ENCODE measurements at regions not wholly inside any gene's neighbourhood (a gene's known extent, or its start where the extent isn't known, plus 50 kb on each side); places are given as distances from the start of the nearest gene placed in this dataset.

DNA sequence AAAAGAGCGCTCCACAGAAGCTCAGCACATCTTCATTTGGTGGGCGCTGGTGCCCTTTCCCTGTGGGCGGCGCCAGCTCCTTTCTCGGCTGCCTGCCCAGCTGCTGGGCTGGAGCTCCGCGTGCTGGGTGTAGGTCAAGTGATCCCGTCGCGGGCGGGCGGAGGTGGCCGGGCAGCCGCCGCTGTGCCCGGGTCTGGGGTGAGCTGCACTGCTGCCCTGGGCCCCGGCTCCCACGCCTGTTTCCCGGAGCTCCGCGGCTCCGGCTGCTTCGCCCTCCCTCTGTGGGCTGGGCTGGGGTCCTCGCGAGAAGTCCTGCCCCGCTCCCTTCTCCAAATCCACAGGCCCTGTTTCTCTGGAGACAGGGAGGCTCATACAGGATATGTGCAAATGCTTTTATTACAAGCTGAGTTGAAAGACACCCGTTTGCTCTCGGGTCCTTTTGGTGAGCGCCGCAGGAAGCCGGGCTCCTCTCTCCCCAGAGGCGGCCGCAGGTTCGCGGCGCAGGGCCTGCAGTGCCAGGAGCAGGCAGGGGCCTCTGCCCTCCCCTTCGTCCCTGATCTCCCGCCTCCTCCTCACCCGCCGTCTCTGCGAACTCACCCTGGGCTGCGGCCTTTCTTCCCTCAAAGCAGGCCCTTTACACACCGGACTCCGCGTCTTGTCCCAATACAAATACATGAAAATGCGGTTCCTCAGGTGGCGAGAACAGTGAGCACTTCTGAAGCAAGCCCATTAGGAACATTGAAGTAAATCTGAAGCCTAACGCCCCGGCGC is 67.8 kb upstream of the CAPRIN2 start:
- Histone ChIP-seq H2AFZ (peak overlapping the region; percentile 98), H3K4me2 (peak overlapping the region; percentile 93), H4K20me1 (replicated peaks; ENCODE audit: insufficient read depth) (no peaks in the 10 kb centered on the region), H3K36me3 (ENCODE audit: insufficient read depth) (no peaks in the 10 kb centered on the region), H3K4me3 (peak overlapping the region; percentile 79), H3K9me2 (ENCODE audit: insufficient read depth) (no peaks in the 10 kb centered on the region), H3K27me3 (ENCODE audit: insufficient read depth) (peaks cover 42% of the 10 kb centered on the region), H3F3A (replicated peaks; ENCODE audit: low read depth) (peaks cover 4% of the 10 kb centered on the region; the same call in 1 of the 2 replicates), H3K4me1 (ENCODE audit: insufficient read depth) (peaks cover 17% of the 10 kb centered on the region; the same call in 1 of the 2 replicates), H3K27ac (ENCODE audit: low read depth) (no peak overlapping the region), H3K79me2 (replicated peaks; ENCODE audit: insufficient read depth) (no peaks in the 10 kb centered on the region)
- Mint-ChIP-seq H3K9me3 (no peaks in the 10 kb centered on the region), H3K27me3 (ENCODE audit: insufficient read depth, low read depth, poor library complexity) (peaks cover 39% of the 10 kb centered on the region), H3K27ac (no peak overlapping the region), H3K4me3 (peak overlapping the region; percentile 89), H3K36me3 (ENCODE audit: low read depth) (no peaks in the 10 kb centered on the region), H3K4me1 (peaks cover 22% of the 10 kb centered on the region)
- ATAC-seq (peak; percentile 86), DNase-seq (ENCODE audit: low spot score) (peak; percentile 72)
- TF ChIP-seq, protein P1, sequence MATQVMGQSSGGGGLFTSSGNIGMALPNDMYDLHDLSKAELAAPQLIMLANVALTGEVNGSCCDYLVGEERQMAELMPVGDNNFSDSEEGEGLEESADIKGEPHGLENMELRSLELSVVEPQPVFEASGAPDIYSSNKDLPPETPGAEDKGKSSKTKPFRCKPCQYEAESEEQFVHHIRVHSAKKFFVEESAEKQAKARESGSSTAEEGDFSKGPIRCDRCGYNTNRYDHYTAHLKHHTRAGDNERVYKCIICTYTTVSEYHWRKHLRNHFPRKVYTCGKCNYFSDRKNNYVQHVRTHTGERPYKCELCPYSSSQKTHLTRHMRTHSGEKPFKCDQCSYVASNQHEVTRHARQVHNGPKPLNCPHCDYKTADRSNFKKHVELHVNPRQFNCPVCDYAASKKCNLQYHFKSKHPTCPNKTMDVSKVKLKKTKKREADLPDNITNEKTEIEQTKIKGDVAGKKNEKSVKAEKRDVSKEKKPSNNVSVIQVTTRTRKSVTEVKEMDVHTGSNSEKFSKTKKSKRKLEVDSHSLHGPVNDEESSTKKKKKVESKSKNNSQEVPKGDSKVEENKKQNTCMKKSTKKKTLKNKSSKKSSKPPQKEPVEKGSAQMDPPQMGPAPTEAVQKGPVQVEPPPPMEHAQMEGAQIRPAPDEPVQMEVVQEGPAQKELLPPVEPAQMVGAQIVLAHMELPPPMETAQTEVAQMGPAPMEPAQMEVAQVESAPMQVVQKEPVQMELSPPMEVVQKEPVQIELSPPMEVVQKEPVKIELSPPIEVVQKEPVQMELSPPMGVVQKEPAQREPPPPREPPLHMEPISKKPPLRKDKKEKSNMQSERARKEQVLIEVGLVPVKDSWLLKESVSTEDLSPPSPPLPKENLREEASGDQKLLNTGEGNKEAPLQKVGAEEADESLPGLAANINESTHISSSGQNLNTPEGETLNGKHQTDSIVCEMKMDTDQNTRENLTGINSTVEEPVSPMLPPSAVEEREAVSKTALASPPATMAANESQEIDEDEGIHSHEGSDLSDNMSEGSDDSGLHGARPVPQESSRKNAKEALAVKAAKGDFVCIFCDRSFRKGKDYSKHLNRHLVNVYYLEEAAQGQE (IDR thresholded peaks at IDR 0.05; ENCODE audit: unreplicated experiment): no peak
- peak; percentile 23 for TF ChIP-seq EZH2 (IDR thresholded peaks at IDR 0.05; ENCODE audit: low read depth, unreplicated experiment)
- no peak for TF ChIP-seq STAT1 (IDR thresholded peaks at IDR 0.05; ENCODE audit: unreplicated experiment)
- no peak for TF ChIP-seq ZNF114 (CRISPR knock-in tag; IDR thresholded peaks at IDR 0.05)
- TF ChIP-seq CREB1 (CRISPR knock-in tag; IDR thresholded peaks at IDR 0.05; ENCODE audit: low read depth): no peak
- no peak for TF ChIP-seq ZNF331 (CRISPR knock-in tag; IDR thresholded peaks at IDR 0.05; ENCODE audit: low read depth)
- no peak for TF ChIP-seq NANOG (IDR thresholded peaks at IDR 0.05; ENCODE audit: borderline replicate concordance)
- TF ChIP-seq, protein P2, sequence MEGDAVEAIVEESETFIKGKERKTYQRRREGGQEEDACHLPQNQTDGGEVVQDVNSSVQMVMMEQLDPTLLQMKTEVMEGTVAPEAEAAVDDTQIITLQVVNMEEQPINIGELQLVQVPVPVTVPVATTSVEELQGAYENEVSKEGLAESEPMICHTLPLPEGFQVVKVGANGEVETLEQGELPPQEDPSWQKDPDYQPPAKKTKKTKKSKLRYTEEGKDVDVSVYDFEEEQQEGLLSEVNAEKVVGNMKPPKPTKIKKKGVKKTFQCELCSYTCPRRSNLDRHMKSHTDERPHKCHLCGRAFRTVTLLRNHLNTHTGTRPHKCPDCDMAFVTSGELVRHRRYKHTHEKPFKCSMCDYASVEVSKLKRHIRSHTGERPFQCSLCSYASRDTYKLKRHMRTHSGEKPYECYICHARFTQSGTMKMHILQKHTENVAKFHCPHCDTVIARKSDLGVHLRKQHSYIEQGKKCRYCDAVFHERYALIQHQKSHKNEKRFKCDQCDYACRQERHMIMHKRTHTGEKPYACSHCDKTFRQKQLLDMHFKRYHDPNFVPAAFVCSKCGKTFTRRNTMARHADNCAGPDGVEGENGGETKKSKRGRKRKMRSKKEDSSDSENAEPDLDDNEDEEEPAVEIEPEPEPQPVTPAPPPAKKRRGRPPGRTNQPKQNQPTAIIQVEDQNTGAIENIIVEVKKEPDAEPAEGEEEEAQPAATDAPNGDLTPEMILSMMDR (conservative IDR thresholded peaks at IDR 0.05; ENCODE audit: low read depth in 2 of 2): peak in 1 of 2 experiments; percentile 37; a peak in 2 of 4 replicates

DNA sequence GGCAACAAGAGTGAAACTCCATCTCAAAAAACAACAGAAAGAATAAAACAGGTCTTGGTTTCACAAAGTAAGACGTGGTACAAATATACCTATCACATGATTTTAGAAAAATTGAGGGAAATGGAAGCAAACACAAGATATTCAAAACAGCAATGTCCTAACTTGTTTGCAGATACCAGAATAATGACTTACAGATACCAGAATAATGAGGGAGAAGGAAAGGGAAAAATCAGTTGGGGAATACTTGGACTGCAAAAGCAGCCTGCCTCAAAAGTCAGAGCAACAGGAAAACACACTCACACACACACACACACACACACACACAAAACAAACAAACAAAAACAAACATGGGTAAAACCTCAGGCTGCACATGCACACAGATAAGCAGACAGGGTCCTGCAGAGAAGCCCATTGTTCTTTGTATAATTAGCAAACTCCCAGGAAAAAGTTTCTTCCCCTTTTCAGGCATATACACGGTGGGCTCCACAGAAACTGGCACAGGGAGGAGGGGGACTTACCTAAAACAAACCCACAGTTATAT is 65.7 kb upstream of the CAPRIN2 start:
- no peak overlapping the region for H3K27ac ChIP-seq (ENCODE audit: low read depth)
- no peak for DNase-seq (ENCODE audit: low spot score)
- H3K27ac Mint-ChIP-seq: no peak overlapping the region
- TF ChIP-seq, protein P2 (conservative IDR thresholded peaks at IDR 0.05; ENCODE audit: low read depth in 2 of 2): no peak
- TF ChIP-seq STAT1 (IDR thresholded peaks at IDR 0.05; ENCODE audit: unreplicated experiment): no peak
- TF ChIP-seq ZNF331 (CRISPR knock-in tag; IDR thresholded peaks at IDR 0.05; ENCODE audit: low read depth): no peak
- no peak for TF ChIP-seq CREB1 (CRISPR knock-in tag; IDR thresholded peaks at IDR 0.05; ENCODE audit: low read depth)
- no peak for TF ChIP-seq ZNF114 (CRISPR knock-in tag; IDR thresholded peaks at IDR 0.05)
- TF ChIP-seq EZH2 (IDR thresholded peaks at IDR 0.05; ENCODE audit: low read depth, unreplicated experiment): no peak
- TF ChIP-seq, protein P3, sequence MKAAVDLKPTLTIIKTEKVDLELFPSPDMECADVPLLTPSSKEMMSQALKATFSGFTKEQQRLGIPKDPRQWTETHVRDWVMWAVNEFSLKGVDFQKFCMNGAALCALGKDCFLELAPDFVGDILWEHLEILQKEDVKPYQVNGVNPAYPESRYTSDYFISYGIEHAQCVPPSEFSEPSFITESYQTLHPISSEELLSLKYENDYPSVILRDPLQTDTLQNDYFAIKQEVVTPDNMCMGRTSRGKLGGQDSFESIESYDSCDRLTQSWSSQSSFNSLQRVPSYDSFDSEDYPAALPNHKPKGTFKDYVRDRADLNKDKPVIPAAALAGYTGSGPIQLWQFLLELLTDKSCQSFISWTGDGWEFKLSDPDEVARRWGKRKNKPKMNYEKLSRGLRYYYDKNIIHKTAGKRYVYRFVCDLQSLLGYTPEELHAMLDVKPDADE (IDR thresholded peaks at IDR 0.05): no peak

More for the DNA sequence above, 65.7 kb upstream of the CAPRIN2 start:
- no peaks in the 10 kb centered on the region for H4K20me1 ChIP-seq (replicated peaks; ENCODE audit: insufficient read depth)
- H3K4me1 Mint-ChIP-seq: peaks cover 32% of the 10 kb centered on the region
- H3K27me3 Mint-ChIP-seq (ENCODE audit: insufficient read depth, low read depth, poor library complexity): peaks cover 38% of the 10 kb centered on the region
- H3K27me3 ChIP-seq (ENCODE audit: insufficient read depth): peaks cover 42% of the 10 kb centered on the region
- no peaks in the 10 kb centered on the region for H3K9me2 ChIP-seq (ENCODE audit: insufficient read depth)
- H3K79me2 ChIP-seq (replicated peaks; ENCODE audit: insufficient read depth): no peaks in the 10 kb centered on the region
- H3K4me3 ChIP-seq: no peak overlapping the region
- H3K4me3 Mint-ChIP-seq: no peak overlapping the region
- H3K4me2 ChIP-seq: 0 out of 2 replicates have a peak overlapping the region, but pooled peaks have one; percentile 8
- no peaks in the 10 kb centered on the region for H3K36me3 ChIP-seq (ENCODE audit: insufficient read depth)
- no peak for ATAC-seq
- 0 out of 2 replicates have a peak overlapping the region, but pooled peaks have one; percentile 9 for H2AFZ ChIP-seq
- peaks cover 4% of the 10 kb centered on the region; the same call in 1 of the 2 replicates for H3F3A ChIP-seq (replicated peaks; ENCODE audit: low read depth)
- no peaks in the 10 kb centered on the region for H3K9me3 Mint-ChIP-seq
- peaks cover 28% of the 10 kb centered on the region for H3K4me1 ChIP-seq (ENCODE audit: insufficient read depth)
- no peaks in the 10 kb centered on the region for H3K36me3 Mint-ChIP-seq (ENCODE audit: low read depth)
